Liver (tissue), 8 donors: ENCODE measurements at regions not wholly inside any gene's neighbourhood (a gene's known extent, or its start where the extent isn't known, plus 50 kb on each side); places are given as distances from the start of the nearest gene placed in this dataset.

Experiments used
- DNase-seq: peaks from one replicate; pipeline ENCODE4 v3.0.0-alpha.2; 2017; ENCODE audit warnings: low spot score
- H3K27ac ChIP-seq, 2 donors: one replicate each; pipeline ENCODE4 v1.7.0; 2013; ENCODE audit warnings: inconsistent platforms in 2 of 2, low read length in 2 of 2, control low read depth in 1 of 2, low read depth in 1 of 2, mild to moderate bottlenecking in 1 of 2
- H3K27me3 ChIP-seq, 4 donors: one replicate each; pipeline versions ENCODE4 v1.6.1 to v1.7.0; 2013; ENCODE audit warnings: low read length in 3 of 4, inconsistent platforms in 1 of 4, mild to moderate bottlenecking in 1 of 4, moderate library complexity in 1 of 4; ENCODE audit not compliant: control insufficient read depth in 4 of 4, insufficient read depth in 4 of 4
- H3K36me3 ChIP-seq, 4 donors: one replicate each; pipeline versions ENCODE4 v1.6.1 to v1.7.0; 2013; ENCODE audit warnings: low read length in 3 of 4, mild to moderate bottlenecking in 3 of 4, low read depth in 1 of 4, moderate library complexity in 1 of 4; ENCODE audit not compliant: control insufficient read depth in 4 of 4, insufficient read depth in 3 of 4
- H3K4me1 ChIP-seq, 4 donors: one replicate each; pipeline versions ENCODE4 v1.6.1 to v1.7.0; 2013; ENCODE audit warnings: low read length in 3 of 4, mild to moderate bottlenecking in 3 of 4, moderate library complexity in 1 of 4; ENCODE audit not compliant: control insufficient read depth in 4 of 4, insufficient read depth in 4 of 4
- H3K4me3 ChIP-seq, 3 donors: one replicate each; pipeline versions ENCODE4 v1.6.1 to v1.7.0; 2013; ENCODE audit warnings: low read length in 3 of 3, control low read depth in 1 of 3, low read depth in 1 of 3, mild to moderate bottlenecking in 1 of 3
- H3K9ac ChIP-seq, 2 donors: one replicate each; pipeline ENCODE4 v1.7.0; 2013; ENCODE audit warnings: low read length in 2 of 2, mild to moderate bottlenecking in 2 of 2, moderate library complexity in 2 of 2, control low read depth in 1 of 2, low read depth in 1 of 2
- H3K9me3 ChIP-seq, 4 donors: one replicate each; pipeline versions ENCODE4 v1.6.1 to v1.7.0; 2013; ENCODE audit warnings: low read length in 3 of 4; ENCODE audit not compliant: control insufficient read depth in 4 of 4
- CTCF ChIP-seq: fragments of 150-350 bp; IDR thresholded peaks from 2 replicates; pipeline ENCODE4 v1.5.1; 2017; ENCODE audit warnings: improper control_type of control experiment, low read depth, low read length; ENCODE audit not compliant: missing input control
- EGR1 ChIP-seq, 2 donors: IDR thresholded peaks; 2 replicates each; pipeline ENCODE4 v1.6.1; 2016 to 2018; ENCODE audit warnings: antibody characterized with exemption in 2 of 2, low read depth in 2 of 2
- FOXA2 ChIP-seq: IDR thresholded peaks from 2 replicates; pipeline ENCODE4 v1.6.1; 2016; ENCODE audit warnings: antibody characterized with exemption
- HNF4G ChIP-seq: IDR thresholded peaks from 2 replicates; pipeline ENCODE4 v1.6.1; 2016; ENCODE audit warnings: antibody characterized with exemption
- JUND ChIP-seq, 2 donors: IDR thresholded peaks; 2 replicates each; pipeline ENCODE4 v1.6.1; 2016; ENCODE audit warnings: antibody characterized with exemption in 2 of 2
- MAX ChIP-seq: IDR thresholded peaks from 2 replicates; pipeline ENCODE4 v1.6.1; 2016; ENCODE audit warnings: antibody characterized with exemption
- RAD21 ChIP-seq, 2 donors: IDR thresholded peaks; 2 replicates each; pipeline ENCODE4 v1.6.1; 2016; ENCODE audit warnings: antibody characterized with exemption in 2 of 2, mild to moderate bottlenecking in 2 of 2
- REST ChIP-seq: IDR thresholded peaks from 2 replicates; pipeline ENCODE4 v1.6.1; 2016; ENCODE audit warnings: antibody characterized with exemption, mild to moderate bottlenecking
- RXRA ChIP-seq, 2 donors: IDR thresholded peaks; 2 replicates each; pipeline ENCODE4 v1.6.1; 2017 to 2018; ENCODE audit warnings: antibody characterized with exemption in 2 of 2, mild to moderate bottlenecking in 1 of 2
- SP1 ChIP-seq: IDR thresholded peaks from 2 replicates; pipeline ENCODE4 v1.6.1; 2018; ENCODE audit warnings: antibody characterized with exemption, mild to moderate bottlenecking
- TAF1 ChIP-seq: conservative IDR thresholded peaks from 2 replicates; pipeline ENCODE4 v1.6.1; 2016; ENCODE audit warnings: antibody characterized with exemption, mild to moderate bottlenecking
- YY1 ChIP-seq: IDR thresholded peaks from 2 replicates; pipeline ENCODE4 v1.6.1; 2016; ENCODE audit warnings: antibody characterized with exemption, mild to moderate bottlenecking
- ZBTB33 ChIP-seq: IDR thresholded peaks from 2 replicates; pipeline ENCODE4 v1.6.1; 2016; ENCODE audit warnings: antibody characterized with exemption
- WGBS: extraction: QIAGEN DNeasy Blood & Tissue Kit; methylation state at CpG from one replicate; pipeline ENCODE4 v1.1.7; 2013; 5-methylcytosine and 5-hydroxymethylcytosine counted together
- donor health status: healthy.
- donor health status: healthy.
- donor health status: healthy.
- donor health status: healthy.
- donor health status: healthy.

- TF ChIP-seq EGR1 (IDR thresholded peaks at IDR 0.05; ENCODE audit: low read depth in 2 of 2) (no peak), SP1 (no peak)
These were observed 1364.4 kb downstream of the STIM2 start (continued) for GRCh38 chr4:28225050-28225449.

- H3K4me3 ChIP-seq, result no peak overlapping the region
- 29% methylated on average over 4 of the region's 4 CpGs for WGBS
- H3K27me3 ChIP-seq, result no peaks in the 10 kb centered on the region
- no peak for DNase-seq
- no peak for TF ChIP-seq CTCF
- peak; percentile 72 to 78 for TF ChIP-seq RAD21 (IDR thresholded peaks at IDR 0.05)
- no peaks in the 10 kb centered on the region for H3K36me3 ChIP-seq
- no peaks in the 10 kb centered on the region for H3K9me3 ChIP-seq
- H3K4me1 ChIP-seq, result peaks cover 0 to 4% (median 2%) of the 10 kb centered on the region in 4 donors
- no peak overlapping the region for H3K9ac ChIP-seq
- H3K27ac ChIP-seq, result no peak overlapping the region
These were observed 1365.2 kb downstream of the STIM2 start for GRCh38 chr4:28225689-28226353.

- Histone ChIP-seq H3K9me3 (no peaks in the 10 kb centered on the region), H3K36me3 (no peaks in the 10 kb centered on the region), H3K9ac (no peak overlapping the region), H3K4me1 (peaks cover 0 to 4% (median 2%) of the 10 kb centered on the region in 4 donors), H3K27me3 (no peaks in the 10 kb centered on the region), H3K4me3 (no peak overlapping the region), H3K27ac (no peak overlapping the region)
- 39% methylated on average over 1 of the region's 1 CpG for WGBS
- TF ChIP-seq YY1 (no peak), REST (no peak), RAD21 (IDR thresholded peaks at IDR 0.05) (no peak)
- DNase-seq, result no peak
These were observed 1366.3 kb downstream of the STIM2 start for GRCh38 chr4:28226962-28227361.

- Histone ChIP-seq H3K9ac (no peak overlapping the region), H3K27me3 (no peaks in the 10 kb centered on the region), H3K27ac (no peak overlapping the region), H3K4me1 (peaks cover 0 to 4% (median 2%) of the 10 kb centered on the region in 4 donors), H3K4me3 (no peak overlapping the region), H3K36me3 (no peaks in the 10 kb centered on the region), H3K9me3 (no peaks in the 10 kb centered on the region)
- no peak for DNase-seq
- WGBS, result 62% methylated on average over 1 of the region's 1 CpG
- TF ChIP-seq TAF1 (no peak), ZBTB33 (no peak), YY1 (no peak), MAX (no peak), REST (no peak), RXRA (IDR thresholded peaks at IDR 0.05) (no peak), RAD21 (IDR thresholded peaks at IDR 0.05) (no peak), JUND (IDR thresholded peaks at IDR 0.05) (no peak), FOXA2 (no peak), HNF4G (no peak)
These were observed 1367.1 kb downstream of the STIM2 start for GRCh38 chr4:28227764-28228163.
